MM.1S (cell line): ENCODE measurements at regions not wholly inside any gene's neighbourhood (a gene's known extent, or its start where the extent isn't known, plus 50 kb on each side); places are given as distances from the start of the nearest gene placed in this dataset.

Experiments
- EZH2 ChIP-seq: fragments of 300-600 bp; sonication (generic); optimal IDR thresholded peaks from 2 replicates; pipeline ENCODE3; 2017; ENCODE audit warnings: low read depth, mild to moderate bottlenecking, antibody characterized with exemption, low read length, mixed read lengths
- TF ChIP-seq, protein P1 (sequence below): fragments of 300-600 bp; sonication (generic); IDR thresholded peaks from 2 replicates; pipeline ENCODE4 v1.5.1; 2016; ENCODE audit warnings: antibody characterized with exemption, low read length, mixed read lengths

DNA sequence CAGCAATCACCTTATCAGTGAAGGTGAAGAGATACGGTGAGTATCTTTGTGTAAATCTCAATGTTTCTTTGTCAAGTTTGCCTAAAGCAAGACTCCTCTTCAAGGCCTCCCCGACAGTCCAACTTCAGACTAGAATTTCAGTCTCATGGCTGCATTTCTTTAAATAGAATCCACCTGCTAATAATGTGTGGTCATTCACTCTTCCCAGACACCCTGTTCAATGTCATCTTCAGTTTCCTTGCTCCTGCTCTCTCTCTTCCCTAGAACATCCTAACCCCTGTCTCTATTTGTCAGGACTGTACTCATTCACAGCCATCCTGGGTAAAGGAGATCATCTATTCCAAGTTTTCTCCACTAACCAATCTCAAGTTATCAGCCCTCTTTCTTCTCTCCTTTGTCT lies 267.3 kb downstream of the EN1 start:
- TF ChIP-seq, protein P1, sequence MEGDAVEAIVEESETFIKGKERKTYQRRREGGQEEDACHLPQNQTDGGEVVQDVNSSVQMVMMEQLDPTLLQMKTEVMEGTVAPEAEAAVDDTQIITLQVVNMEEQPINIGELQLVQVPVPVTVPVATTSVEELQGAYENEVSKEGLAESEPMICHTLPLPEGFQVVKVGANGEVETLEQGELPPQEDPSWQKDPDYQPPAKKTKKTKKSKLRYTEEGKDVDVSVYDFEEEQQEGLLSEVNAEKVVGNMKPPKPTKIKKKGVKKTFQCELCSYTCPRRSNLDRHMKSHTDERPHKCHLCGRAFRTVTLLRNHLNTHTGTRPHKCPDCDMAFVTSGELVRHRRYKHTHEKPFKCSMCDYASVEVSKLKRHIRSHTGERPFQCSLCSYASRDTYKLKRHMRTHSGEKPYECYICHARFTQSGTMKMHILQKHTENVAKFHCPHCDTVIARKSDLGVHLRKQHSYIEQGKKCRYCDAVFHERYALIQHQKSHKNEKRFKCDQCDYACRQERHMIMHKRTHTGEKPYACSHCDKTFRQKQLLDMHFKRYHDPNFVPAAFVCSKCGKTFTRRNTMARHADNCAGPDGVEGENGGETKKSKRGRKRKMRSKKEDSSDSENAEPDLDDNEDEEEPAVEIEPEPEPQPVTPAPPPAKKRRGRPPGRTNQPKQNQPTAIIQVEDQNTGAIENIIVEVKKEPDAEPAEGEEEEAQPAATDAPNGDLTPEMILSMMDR = no peak
- no peak for TF ChIP-seq EZH2
